H1 (cell line): ENCODE measurements at regions not wholly inside any gene's neighbourhood (a gene's known extent, or its start where the extent isn't known, plus 50 kb on each side); places are given as distances from the start of the nearest gene placed in this dataset.

Experiments used
- CTCF ChIA-PET: fragments of 300-600 bp; sonication (Branson Sonifier 250); formaldehyde crosslinking; loops from one replicate; lab custom pipeline; 2021; ENCODE audit not compliant: partially characterized antibody; lab: Charles Lee
- POLR2A ChIA-PET: fragments of 300-600 bp; sonication (Branson Sonifier 250); formaldehyde crosslinking; loops from one replicate; lab custom pipeline; 2021; ENCODE audit warnings: inconsistent platforms; ENCODE audit not compliant: partially characterized antibody; lab: Charles Lee
- DNase-seq, 2 experiments: peaks; one replicate each; pipeline versions ENCODE4 v3.0.0 to v3.0.0-alpha.2; 2010 to 2022; ENCODE audit warnings: low spot score in 2 of 2, low read depth in 1 of 2, mixed read lengths in 1 of 2
- FAIRE-seq: peaks from 2 replicates; lab custom pipeline; 2011; peaks lifted over from hg19 to GRCh38; lab: Jason Lieb, UNC
- H2AFZ ChIP-seq: 2 replicates; pipeline ENCODE4 v1.8.1; 2012; ENCODE audit warnings: low read length, inconsistent platforms
- H2AK5ac ChIP-seq: 2 replicates; pipeline ENCODE4 v1.6.1; 2013; ENCODE audit warnings: low read depth, low read length
- H2BK120ac ChIP-seq: replicated peaks from 2 replicates; pipeline ENCODE3; 2013; ENCODE audit warnings: low read depth, low read length, inconsistent platforms
- H2BK12ac ChIP-seq: 2 replicates; pipeline ENCODE4 v1.6.1; 2013; ENCODE audit warnings: low read depth, low read length
- H2BK15ac ChIP-seq: 2 replicates; pipeline ENCODE4 v1.6.1; 2013; ENCODE audit warnings: low read length
- H2BK20ac ChIP-seq: 2 replicates; pipeline ENCODE4 v1.6.1; 2013; ENCODE audit warnings: low read length
- H2BK5ac ChIP-seq: 2 replicates; pipeline ENCODE4 v1.6.1; 2013; ENCODE audit warnings: low read depth, low read length
- H3K14ac ChIP-seq: 2 replicates; pipeline ENCODE4 v1.6.1; 2013; ENCODE audit warnings: inconsistent platforms; ENCODE audit not compliant: insufficient read length
- H3K18ac ChIP-seq: 2 replicates; pipeline ENCODE4 v1.6.1; 2013; ENCODE audit warnings: low read length; ENCODE audit errors: extremely low read depth
- H3K23ac ChIP-seq: 2 replicates; pipeline ENCODE4 v1.6.1; 2013; ENCODE audit warnings: inconsistent platforms; ENCODE audit not compliant: insufficient read length
- H3K23me2 ChIP-seq: 2 replicates; pipeline ENCODE4 v1.6.1; 2013; ENCODE audit warnings: low read depth, low read length
- H3K27ac ChIP-seq: 2 replicates; pipeline ENCODE4 v1.6.1; 2011; ENCODE audit warnings: low read depth, low read length, inconsistent platforms
- H3K27me3 ChIP-seq, 4 experiments: replicated peaks in 1 of 4; 1 replicate in 1 of 4; 2 replicates in 3 of 4; pipeline versions ENCODE4 v1.6.1 to v1.8.1; 2011 to 2013; ENCODE audit warnings: low read length in 3 of 4, mild to moderate bottlenecking in 3 of 4, inconsistent platforms in 2 of 4, mixed read lengths in 2 of 4, moderate library complexity in 1 of 4; ENCODE audit not compliant: control insufficient read depth in 3 of 4, insufficient read depth in 3 of 4; ENCODE audit errors: extremely low read depth in 1 of 4
- H3K36me3 ChIP-seq, 4 experiments: 2 replicates each; pipeline versions ENCODE4 v1.6.1 to v1.8.1; 2011 to 2013; ENCODE audit warnings: mild to moderate bottlenecking in 4 of 4, low read length in 3 of 4, moderate library complexity in 2 of 4, control low read depth in 1 of 4, inconsistent platforms in 1 of 4; ENCODE audit not compliant: insufficient read depth in 4 of 4, control insufficient read depth in 2 of 4
- H3K4ac ChIP-seq: replicated peaks from 2 replicates; pipeline ENCODE3; 2013; ENCODE audit warnings: low read length, low read depth, mixed read lengths, inconsistent platforms; ENCODE audit not compliant: insufficient read length
- H3K4me1 ChIP-seq, 4 experiments: replicated peaks in 1 of 4; 1 replicate in 1 of 4; 2 replicates in 3 of 4; pipeline versions ENCODE4 v1.6.1 to v1.8.1; 2011 to 2013; ENCODE audit warnings: low read length in 3 of 4, inconsistent platforms in 2 of 4, mixed read lengths in 1 of 4; ENCODE audit not compliant: insufficient read depth in 4 of 4, control insufficient read depth in 3 of 4
- H3K4me2 ChIP-seq, 2 experiments: 2 replicates each; pipeline versions ENCODE4 v1.6.1 to v1.8.1; 2011 to 2013; ENCODE audit warnings: low read depth in 2 of 2, low read length in 2 of 2, control low read depth in 1 of 2, inconsistent platforms in 1 of 2, mild to moderate bottlenecking in 1 of 2; ENCODE audit not compliant: insufficient read depth in 1 of 2
- H3K4me3 ChIP-seq, 4 experiments: fragments of 200-600, 300-600 bp in 1 of 4; sonication (generic), shearing (Covaris generic), sonication (Bioruptor Twin) in 1 of 4; 2 replicates each; pipeline versions ENCODE4 v1.5.1 to v1.8.1; 2011 to 2016; ENCODE audit warnings: low read length in 4 of 4, low read depth in 3 of 4, control low read depth in 2 of 4, inconsistent platforms in 2 of 4, mild to moderate bottlenecking in 2 of 4, mixed read lengths in 1 of 4, moderate library complexity in 1 of 4; ENCODE audit not compliant: insufficient read depth in 2 of 4; ENCODE audit errors: extremely low read depth in 1 of 4
- H3K56ac ChIP-seq: replicated peaks from 2 replicates; pipeline ENCODE3; 2013; ENCODE audit warnings: low read depth, mild to moderate bottlenecking, mixed read lengths, low read length, inconsistent platforms; ENCODE audit not compliant: insufficient read length
- H3K79me1 ChIP-seq: 2 replicates; pipeline ENCODE4 v1.6.1; 2013; ENCODE audit warnings: low read depth, low read length, control low read depth
- H3K79me2 ChIP-seq, 2 experiments: 2 replicates each; pipeline versions ENCODE4 v1.6.1 to v1.8.1; 2012 to 2013; ENCODE audit warnings: low read length in 2 of 2, mild to moderate bottlenecking in 2 of 2, inconsistent platforms in 1 of 2; ENCODE audit not compliant: insufficient read depth in 2 of 2, control insufficient read depth in 1 of 2
- H3K9ac ChIP-seq, 4 experiments: replicated peaks in 1 of 4; 1 replicate in 1 of 4; 2 replicates in 3 of 4; pipeline versions ENCODE4 v1.6.1 to v1.8.1; 2011 to 2013; ENCODE audit warnings: low read depth in 3 of 4, low read length in 3 of 4, control low read depth in 2 of 4, mild to moderate bottlenecking in 2 of 4, moderate library complexity in 2 of 4, inconsistent platforms in 1 of 4; ENCODE audit errors: extremely low read depth in 1 of 4
- H3K9me3 ChIP-seq, 2 experiments: 2 replicates each; pipeline versions ENCODE4 v1.6.1 to v1.8.1; 2012 to 2013; ENCODE audit warnings: mild to moderate bottlenecking in 2 of 2, moderate library complexity in 2 of 2, control low read depth in 1 of 2, inconsistent platforms in 1 of 2, low read depth in 1 of 2, low read length in 1 of 2, mixed read lengths in 1 of 2; ENCODE audit not compliant: insufficient read depth in 2 of 2
- H4K20me1 ChIP-seq, 2 experiments: replicated peaks in 1 of 2; 2 replicates each; pipeline versions ENCODE3 to v1.8.1; 2011 to 2013; ENCODE audit warnings: inconsistent platforms in 2 of 2, low read length in 2 of 2, mild to moderate bottlenecking in 1 of 2; ENCODE audit not compliant: insufficient read depth in 2 of 2, control insufficient read depth in 1 of 2
- H4K5ac ChIP-seq: 2 replicates; pipeline ENCODE4 v1.6.1; 2013; ENCODE audit warnings: low read length, low read depth, mixed read lengths, inconsistent platforms; ENCODE audit not compliant: insufficient read length
- H4K8ac ChIP-seq: 2 replicates; pipeline ENCODE4 v1.8.0; 2013; ENCODE audit warnings: mild to moderate bottlenecking, moderate library complexity, low read length, inconsistent platforms; ENCODE audit not compliant: insufficient read depth; ENCODE audit errors: extremely low read depth
- H4K91ac ChIP-seq: replicated peaks from 2 replicates; pipeline ENCODE3; 2013; ENCODE audit warnings: low read length, mixed read lengths, inconsistent platforms; ENCODE audit not compliant: insufficient read length
- RNF2 ChIP-seq: fragments of 200-900, 300-1000 bp; sonication (generic); IDR thresholded peaks from 2 replicates; pipeline ENCODE4 v1.7.1; 2016; ENCODE audit warnings: borderline replicate concordance, low read depth, mild to moderate bottlenecking, antibody characterized with exemption, low read length; ENCODE audit not compliant: poor library complexity, severe bottlenecking; ENCODE audit errors: missing control alignments
- SRF ChIP-seq: IDR thresholded peaks from 2 replicates; pipeline ENCODE4 v1.6.1; 2011; ENCODE audit warnings: mild to moderate bottlenecking, low read depth, low read length, moderate library complexity
- WGBS, 2 experiments: shearing (Covaris generic) in 1 of 2; methylation state at CpG; one replicate each; pipeline versions ENCODE4 v1.1.6 to v1.1.7; 2013 to 2015; ENCODE audit warnings: low lambda C conversion rate in 2 of 2, mixed read lengths in 2 of 2, inconsistent platforms in 1 of 2, low coverage in 1 of 2, missing lambda C conversion rate in 1 of 2; ENCODE audit not compliant: insufficient replicate concordance in 2 of 2, insufficient coverage in 1 of 2, insufficient read length in 1 of 2; ENCODE audit errors: extremely low coverage in 1 of 2, missing lambda C conversion rate in 1 of 2; 5-methylcytosine and 5-hydroxymethylcytosine counted together

- Histone ChIP-seq H3K79me1 (no peaks in the 10 kb centered on the region), H2AK5ac (no peak overlapping the region), H3K9ac (no peak overlapping the region), H2BK120ac (no peak overlapping the region), H3K23ac (no peak overlapping the region), H3K14ac (no peak overlapping the region), H4K5ac (no peak overlapping the region), H3K36me3 (peaks cover 0 to 5% (median 1%) of the 10 kb centered on the region in 4 experiments; a peak in 4 of 8 replicates), H4K20me1 (no peaks in the 10 kb centered on the region), H4K91ac (no peak overlapping the region), H3K27ac (no peak overlapping the region), H3K27me3 (no peaks in the 10 kb centered on the region), H3K18ac (no peak overlapping the region), H3K9me3 (peaks cover 7 to 14% of the 10 kb centered on the region in 2 experiments; a peak in 3 of 4 replicates), H4K8ac (no peak overlapping the region), H3K56ac (no peak overlapping the region), H2BK15ac (no peak overlapping the region), H2BK12ac (no peak overlapping the region), H2BK20ac (no peak overlapping the region), H3K4ac (no peak overlapping the region), H3K79me2 (no peaks in the 10 kb centered on the region), H3K4me2 (no peak overlapping the region), H3K4me1 (no peaks in the 10 kb centered on the region), H2AFZ (no peak overlapping the region), H3K4me3 (no peak overlapping the region), H2BK5ac (no peak overlapping the region), H3K23me2 (no peaks in the 10 kb centered on the region)
- ChIA-PET CTCF (interaction anchor here (0.7 kb wide), 1 partner anchor 37 kb away, joined by 3 read pairs; no protein-coding TSS in a partner anchor), POLR2A (no interaction called here)
- FAIRE-seq, result no peak
- TF ChIP-seq RNF2, result no peak
- TF ChIP-seq SRF, result peak; percentile 80
- no peak for DNase-seq
- WGBS, 2 experiments, result 93% methylated on average over 2 of the region's 2 CpGs; no CpG with 5 or more reads in 1 of the 2 experiments
Observed at GRCh38 chr7:125908711-125909110, 979.1 kb upstream of the POT1 start.
